GM12878 (cell line): ENCODE measurements at regions not wholly inside any gene's neighbourhood (a gene's known extent, or its start where the extent isn't known, plus 50 kb on each side); places are given as distances from the start of the nearest gene placed in this dataset.

ENCODE experiments used
- ATAC-seq: fragments of 200-7000 bp; cut with Tn5 transposase; 3 replicates; pipeline ENCODE4 v1.9.1; 2020; ENCODE audit warnings: mild to moderate bottlenecking, moderate library complexity
- BruUV-seq: library from RNA; stranded (reverse); fragments of 400-500 nt; replicated peaks from 2 replicates; lab custom pipeline; 2021; lab: Mats Ljungman, UMichigan
- CTCF ChIA-PET: fragments of 300-600 bp; sonication (Branson Sonifier 250); formaldehyde crosslinking; extraction: SDS; loops from one replicate; lab custom pipeline; 2021; ENCODE audit warnings: inconsistent platforms; lab: Yijun Ruan, JAX
- POLR2A ChIA-PET: fragments of 350-600 bp; formaldehyde crosslinking; extraction: SDS; loops from one replicate; lab custom pipeline; 2021; ENCODE audit warnings: inconsistent platforms; lab: Charles Lee
- RAD21 ChIA-PET: fragments of 300-600 bp; sonication (Branson Sonifier 250); formaldehyde crosslinking; loops from one replicate; lab custom pipeline; 2023; ENCODE audit warnings: antibody characterized with exemption; ENCODE audit not compliant: unreplicated experiment; lab: Charles Lee
- SMC1A ChIA-PET: fragments of 300-600 bp; sonication (Branson Sonifier 250); formaldehyde crosslinking; loops from one replicate; lab custom pipeline; 2023; ENCODE audit not compliant: unreplicated experiment, uncharacterized antibody; lab: Charles Lee
- DNase-seq: peaks from one replicate; pipeline ENCODE4 v3.0.0-alpha.2; 2011; ENCODE audit warnings: low read depth, low spot score
- FAIRE-seq: peaks from 3 replicates; lab custom pipeline; 2011; peaks lifted over from hg19 to GRCh38; lab: Jason Lieb, UNC
- H2AFZ ChIP-seq: 2 replicates; pipeline ENCODE4 v1.6.0; 2011; ENCODE audit warnings: low read depth, low read length, control low read depth; ENCODE audit not compliant: control insufficient read depth
- H3K27ac ChIP-seq: 2 replicates; pipeline ENCODE4 v1.5.1; 2011; ENCODE audit warnings: control low read depth; ENCODE audit not compliant: control insufficient read depth, insufficient read depth
- H3K27me3 ChIP-seq, 2 experiments: replicated peaks in 1 of 2; 2 replicates each; pipeline versions ENCODE4 v1.6.0 to v1.6.1; 2011; ENCODE audit warnings: low read length in 1 of 2; ENCODE audit not compliant: control insufficient read depth in 2 of 2, insufficient read depth in 2 of 2
- H3K36me3 ChIP-seq, 2 experiments: 2 replicates each; pipeline ENCODE4 v1.5.1; 2011; ENCODE audit warnings: low read length in 1 of 2; ENCODE audit not compliant: control insufficient read depth in 2 of 2, insufficient read depth in 2 of 2
- H3K4me1 ChIP-seq: 2 replicates; pipeline ENCODE4 v1.6.1; 2011; ENCODE audit warnings: mild to moderate bottlenecking, low read length, moderate library complexity, mixed read lengths; ENCODE audit not compliant: control insufficient read depth, insufficient read depth
- H3K4me2 ChIP-seq: 2 replicates; pipeline ENCODE4 v1.6.0; 2011; ENCODE audit warnings: control low read depth; ENCODE audit not compliant: control insufficient read depth, insufficient read depth
- H3K4me3 ChIP-seq: fragments of 200-600 bp; sonication (generic); 2 replicates; pipeline ENCODE4 v1.5.1; 2016
- H3K79me2 ChIP-seq: 2 replicates; pipeline ENCODE4 v1.6.0; 2011; ENCODE audit warnings: low read length; ENCODE audit not compliant: control insufficient read depth, insufficient read depth
- H3K9ac ChIP-seq: 2 replicates; pipeline ENCODE4 v1.8.0; 2011; ENCODE audit warnings: low read length, control low read depth, mixed read lengths; ENCODE audit not compliant: control insufficient read depth, insufficient read depth
- H3K9me3 ChIP-seq: replicated peaks from 3 replicates; pipeline ENCODE4 v1.5.1; 2011; ENCODE audit warnings: mild to moderate bottlenecking, low read length; ENCODE audit not compliant: control insufficient read depth, insufficient read depth
- H4K20me1 ChIP-seq: 2 replicates; pipeline ENCODE4 v1.6.0; 2011; ENCODE audit not compliant: control insufficient read depth, insufficient read depth
- BRCA1 ChIP-seq: IDR thresholded peaks from 2 replicates; pipeline ENCODE4 v1.6.1; 2011; ENCODE audit warnings: low read depth, low read length, improper control_type of control experiment
- EED ChIP-seq: sonication (generic); IDR thresholded peaks from 2 replicates; pipeline ENCODE4 v1.6.1; 2016; ENCODE audit warnings: antibody characterized with exemption, low read depth
- EP300 ChIP-seq, 2 experiments: fragments of 150-350 bp in 1 of 2; IDR thresholded peaks; 2 replicates each; pipeline ENCODE4 v1.6.1; 2011 to 2012; ENCODE audit warnings: low read depth in 2 of 2, low read length in 2 of 2, borderline replicate concordance in 1 of 2, improper control_type of control experiment in 1 of 2, inconsistent platforms in 1 of 2; ENCODE audit not compliant: control insufficient read depth in 1 of 2
- EZH2 ChIP-seq: IDR thresholded peaks from 2 replicates; pipeline ENCODE4 v1.6.1; 2012; ENCODE audit warnings: low read depth, mild to moderate bottlenecking, control low read depth, inconsistent platforms, low read length, borderline replicate concordance; ENCODE audit not compliant: control insufficient read depth
- FOXM1 ChIP-seq: IDR thresholded peaks from 2 replicates; pipeline ENCODE4 v1.6.1; 2012; ENCODE audit warnings: low read depth, mild to moderate bottlenecking, inconsistent platforms, low read length, moderate library complexity
- HDAC6 ChIP-seq: fragments of 200-600 bp; sonication (generic); IDR thresholded peaks from one replicate; pipeline ENCODE4 v1.8.0; 2017; ENCODE audit warnings: antibody characterized with exemption; ENCODE audit not compliant: unreplicated experiment
- IKZF2 ChIP-seq, 2 experiments: fragments of 450-650 bp; IDR thresholded peaks; 2 replicates each; pipeline ENCODE4 v1.6.1; 2017; ENCODE audit warnings: mild to moderate bottlenecking in 2 of 2, moderate library complexity in 2 of 2
- MTA3 ChIP-seq: IDR thresholded peaks from 2 replicates; pipeline ENCODE4 v1.6.1; 2012; ENCODE audit warnings: low read length, inconsistent platforms, borderline replicate concordance
- NFXL1 ChIP-seq: fragments of 450-650 bp; IDR thresholded peaks from 2 replicates; pipeline ENCODE4 v1.6.1; 2017; ENCODE audit warnings: antibody characterized with exemption, mild to moderate bottlenecking, borderline replicate concordance
- NKRF ChIP-seq: fragments of 450-650 bp; conservative IDR thresholded peaks from 2 replicates; pipeline ENCODE4 v1.6.1; 2017; ENCODE audit warnings: mild to moderate bottlenecking, moderate library complexity
- PAX8 ChIP-seq: fragments of 450-650 bp; IDR thresholded peaks from 2 replicates; pipeline ENCODE4 v1.6.1; 2017; ENCODE audit warnings: mild to moderate bottlenecking, moderate library complexity
- PML ChIP-seq: IDR thresholded peaks from 2 replicates; pipeline ENCODE4 v1.6.1; 2012; ENCODE audit warnings: low read length, inconsistent platforms
- SP1 ChIP-seq: IDR thresholded peaks from one replicate; pipeline ENCODE4 v1.6.1; 2011; ENCODE audit warnings: low read depth, low read length
- ZBTB11 ChIP-seq: fragments of 450-650 bp; formaldehyde crosslinking; IDR thresholded peaks from 2 replicates; pipeline ENCODE4 v1.5.0; 2022; ENCODE audit warnings: mild to moderate bottlenecking, missing genetic modification characterization
- ZNF622 ChIP-seq: fragments of 450-650 bp; IDR thresholded peaks from 2 replicates; pipeline ENCODE4 v1.6.1; 2017; ENCODE audit warnings: mild to moderate bottlenecking, inconsistent platforms
- WGBS: methylation state at CpG from one replicate; pipeline ENCODE4 v1.1.6; 2016; ENCODE audit warnings: low lambda C conversion rate; ENCODE audit not compliant: insufficient replicate concordance, insufficient coverage; ENCODE audit errors: missing lambda C conversion rate; 5-methylcytosine and 5-hydroxymethylcytosine counted together
- in situ Hi-C: fragments of 300-500 bp; cut with MboI; formaldehyde crosslinking; loops from 9 replicates; pipeline ENCODE4 v1.14.3; 2018; ENCODE audit warnings: mixed read lengths
- intact Hi-C: fragments of 100-400 bp; cut with micrococcal nuclease; formaldehyde crosslinking; loops from one replicate; pipeline ENCODE4 v1.14.2; 2022; ENCODE audit not compliant: unreplicated experiment
- TF ChIP-seq, protein P1 (sequence below): fragments of 450-650 bp; IDR thresholded peaks from 2 replicates; pipeline ENCODE4 v1.6.1; 2016; ENCODE audit warnings: mild to moderate bottlenecking
- TF ChIP-seq, protein P2 (sequence below): IDR thresholded peaks from 2 replicates; pipeline ENCODE4 v1.6.1; 2011; ENCODE audit warnings: borderline replicate concordance, low read depth, mild to moderate bottlenecking, moderate library complexity, low read length; ENCODE audit not compliant: insufficient read depth, poor library complexity, severe bottlenecking

DNA sequence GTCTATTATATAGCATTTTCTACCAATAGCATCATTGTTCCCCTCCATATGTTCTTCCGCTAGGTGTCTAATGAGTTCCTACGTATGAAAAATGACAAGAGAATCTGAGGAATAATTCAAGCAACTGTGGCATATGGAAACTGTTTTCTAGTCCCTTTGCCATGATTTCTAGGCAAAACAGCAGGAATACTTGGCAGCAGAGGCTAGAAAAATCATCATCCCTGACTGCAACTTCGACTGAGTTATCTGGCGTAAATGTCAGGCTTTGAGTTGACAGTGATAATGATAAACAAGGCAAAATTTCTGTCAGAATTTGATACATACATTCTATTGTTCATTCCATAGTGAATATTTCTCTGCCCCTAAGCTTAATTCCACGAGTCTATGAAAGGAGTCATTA lies 572.8 kb upstream of the USP15 start (continued):
- TF ChIP-seq PAX8 (no peak), BRCA1 (no peak), EED (no peak), NFXL1 (no peak), IKZF2 (IDR thresholded peaks at IDR 0.05) (no peak)
- TF ChIP-seq, all 136 proteins: peak for 0

DNA sequence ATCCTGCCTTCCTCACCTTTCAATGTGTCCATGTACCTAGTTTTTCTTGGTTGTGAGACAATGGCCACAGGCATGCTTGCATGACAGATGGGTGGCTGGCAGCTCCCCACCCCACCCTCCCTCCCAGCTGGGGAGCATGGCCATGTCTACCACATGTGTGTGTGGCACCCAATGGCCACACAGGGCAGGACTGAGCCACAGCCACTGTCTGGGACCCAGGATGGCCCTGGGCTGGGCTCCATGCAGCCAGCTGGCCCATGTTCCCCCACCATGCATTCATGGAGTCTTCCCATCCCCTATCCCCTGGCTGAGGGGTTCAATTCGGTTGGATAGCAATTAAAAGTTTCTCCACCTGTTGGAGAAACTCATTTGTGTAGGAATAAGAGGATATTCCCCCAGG lies 566.0 kb upstream of the USP15 start:
- intact Hi-C loops (no loop called here), in situ Hi-C loops (no loop called here)
- ChIA-PET CTCF (no interaction called here), SMC1A (no interaction called here), RAD21 (no interaction called here), POLR2A (no interaction called here)
- no peaks in the 10 kb centered on the region for H3K4me1 ChIP-seq
- no TSS peak for BruUV-seq
- TF ChIP-seq ZBTB11 (CRISPR knock-in tag) (no peak), EZH2 (no peak), EED (no peak), HDAC6 (no peak), FOXM1 (no peak), NFXL1 (no peak), SP1 (no peak), NKRF (no peak), PML (no peak), ZNF622 (no peak), EP300 (IDR thresholded peaks at IDR 0.05; ENCODE audit: borderline replicate concordance in 1 of 2, control insufficient read depth in 1 of 2, low read depth in 2 of 2, low read length in 2 of 2) (no peak), MTA3 (no peak)
- TF ChIP-seq, protein P1, sequence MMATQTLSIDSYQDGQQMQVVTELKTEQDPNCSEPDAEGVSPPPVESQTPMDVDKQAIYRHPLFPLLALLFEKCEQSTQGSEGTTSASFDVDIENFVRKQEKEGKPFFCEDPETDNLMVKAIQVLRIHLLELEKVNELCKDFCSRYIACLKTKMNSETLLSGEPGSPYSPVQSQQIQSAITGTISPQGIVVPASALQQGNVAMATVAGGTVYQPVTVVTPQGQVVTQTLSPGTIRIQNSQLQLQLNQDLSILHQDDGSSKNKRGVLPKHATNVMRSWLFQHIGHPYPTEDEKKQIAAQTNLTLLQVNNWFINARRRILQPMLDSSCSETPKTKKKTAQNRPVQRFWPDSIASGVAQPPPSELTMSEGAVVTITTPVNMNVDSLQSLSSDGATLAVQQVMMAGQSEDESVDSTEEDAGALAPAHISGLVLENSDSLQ: no peak
- TF ChIP-seq, protein P2, sequence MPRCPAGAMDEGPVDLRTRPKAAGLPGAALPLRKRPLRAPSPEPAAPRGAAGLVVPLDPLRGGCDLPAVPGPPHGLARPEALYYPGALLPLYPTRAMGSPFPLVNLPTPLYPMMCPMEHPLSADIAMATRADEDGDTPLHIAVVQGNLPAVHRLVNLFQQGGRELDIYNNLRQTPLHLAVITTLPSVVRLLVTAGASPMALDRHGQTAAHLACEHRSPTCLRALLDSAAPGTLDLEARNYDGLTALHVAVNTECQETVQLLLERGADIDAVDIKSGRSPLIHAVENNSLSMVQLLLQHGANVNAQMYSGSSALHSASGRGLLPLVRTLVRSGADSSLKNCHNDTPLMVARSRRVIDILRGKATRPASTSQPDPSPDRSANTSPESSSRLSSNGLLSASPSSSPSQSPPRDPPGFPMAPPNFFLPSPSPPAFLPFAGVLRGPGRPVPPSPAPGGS: no peak
- no peaks in the 10 kb centered on the region for H3K27me3 ChIP-seq
- FAIRE-seq (no peak), ATAC-seq (no peak), DNase-seq (no peak)
- H3K4me2 ChIP-seq: no peak overlapping the region
- no peak overlapping the region for H3K27ac ChIP-seq
- H3K4me3 ChIP-seq: no peak overlapping the region
- 0% methylated on average over 1 of the region's 1 CpG for WGBS
- H3K9me3 ChIP-seq: no peaks in the 10 kb centered on the region
- H2AFZ ChIP-seq: no peak overlapping the region
- H3K36me3 ChIP-seq: no peaks in the 10 kb centered on the region
- H4K20me1 ChIP-seq: no peaks in the 10 kb centered on the region
- no peaks in the 10 kb centered on the region for H3K79me2 ChIP-seq
- no peak overlapping the region for H3K9ac ChIP-seq
